BLaER1 treated with 17β-estradiol and CSF1 and Interleukin-3, amounts not matched to agents 10 nM and 100 nM (cell line): ENCODE measurements at regions not wholly inside any gene's neighbourhood (a gene's known extent, or its start where the extent isn't known, plus 50 kb on each side); places are given as distances from the start of the nearest gene placed in this dataset.

Source experiments
- H3K27ac ChIP-seq, 11 experiments: shearing (Covaris generic); formaldehyde crosslinking; 2 replicates each; pipeline ENCODE4 v1.8.1; 2022
- H3K27me3 ChIP-seq, 11 experiments: shearing (Covaris generic); formaldehyde crosslinking; 2 replicates each; pipeline ENCODE4 v1.8.1; 2022
- H3K36me3 ChIP-seq, 11 experiments: shearing (Covaris generic); formaldehyde crosslinking; 2 replicates each; pipeline ENCODE4 v1.8.1; 2022
- H3K4me1 ChIP-seq, 10 experiments: shearing (Covaris generic); formaldehyde crosslinking; 2 replicates each; pipeline ENCODE4 v1.8.1; 2022
- H3K4me2 ChIP-seq, 11 experiments: shearing (Covaris generic); formaldehyde crosslinking; 2 replicates each; pipeline ENCODE4 v1.8.1; 2022
- H3K4me3 ChIP-seq, 10 experiments: shearing (Covaris generic); formaldehyde crosslinking; 2 replicates each; pipeline ENCODE4 v1.8.1; 2022
- H3K9ac ChIP-seq, 11 experiments: shearing (Covaris generic); formaldehyde crosslinking; 2 replicates each; pipeline ENCODE4 v1.8.1; 2022
- H3K9me3 ChIP-seq, 11 experiments: shearing (Covaris generic); formaldehyde crosslinking; replicated peaks in 1 of 11; 2 replicates each; pipeline ENCODE4 v1.8.1; 2022
- H4K20me1 ChIP-seq, 11 experiments: shearing (Covaris generic); formaldehyde crosslinking; 2 replicates each; pipeline ENCODE4 v1.8.1; 2022
- Cebpa-rat ChIP-seq, 11 experiments: shearing (Covaris generic); IDR thresholded peaks; 2 replicates each; pipeline ENCODE4 v1.8.1; 2022

DNA sequence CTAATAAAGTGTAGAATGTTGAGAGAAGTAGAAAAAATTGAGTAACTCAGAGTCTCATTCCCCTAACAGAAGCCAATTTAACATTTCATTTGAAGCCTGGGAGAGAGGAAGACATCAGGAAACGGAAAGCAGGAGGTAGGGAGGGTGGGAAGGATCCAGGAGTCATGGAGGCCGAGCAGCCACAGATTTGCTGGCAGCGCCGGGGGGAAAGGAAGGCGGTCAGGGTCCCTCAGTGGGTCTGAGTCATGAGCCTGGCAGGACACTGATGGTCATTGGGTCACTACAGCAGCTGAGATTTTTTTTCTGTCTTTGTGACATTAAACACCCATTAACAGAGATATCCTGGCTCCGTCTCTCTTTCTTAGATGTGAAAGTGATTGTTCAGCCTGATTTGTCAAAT is 248.1 kb downstream of the EFNB2 start:
- TF ChIP-seq Cebpa-rat (IDR thresholded peaks at IDR 0.05): no peak
- Histone ChIP-seq H3K27me3 (no peaks in the 10 kb centered on the region), H3K9me3 (peaks cover 0 to 38% (median 30%) of the 10 kb centered on the region in 11 experiments; a peak in 18 of 22 replicates), H3K36me3 (no peaks in the 10 kb centered on the region), H3K27ac (peak overlapping the region in 3 of 11 experiments; percentile 20 to 89 (median 26); a peak in 1 of 22 replicates), H3K4me3 (no peak overlapping the region), H3K4me2 (peak overlapping the region in 8 of 11 experiments; percentile 13 to 89 (median 38); a peak in 11 of 22 replicates), H3K4me1 (peaks cover 0 to 52% (median 39%) of the 10 kb centered on the region in 10 experiments; a peak in 16 of 20 replicates), H4K20me1 (no peaks in the 10 kb centered on the region), H3K9ac (no peak overlapping the region)

DNA sequence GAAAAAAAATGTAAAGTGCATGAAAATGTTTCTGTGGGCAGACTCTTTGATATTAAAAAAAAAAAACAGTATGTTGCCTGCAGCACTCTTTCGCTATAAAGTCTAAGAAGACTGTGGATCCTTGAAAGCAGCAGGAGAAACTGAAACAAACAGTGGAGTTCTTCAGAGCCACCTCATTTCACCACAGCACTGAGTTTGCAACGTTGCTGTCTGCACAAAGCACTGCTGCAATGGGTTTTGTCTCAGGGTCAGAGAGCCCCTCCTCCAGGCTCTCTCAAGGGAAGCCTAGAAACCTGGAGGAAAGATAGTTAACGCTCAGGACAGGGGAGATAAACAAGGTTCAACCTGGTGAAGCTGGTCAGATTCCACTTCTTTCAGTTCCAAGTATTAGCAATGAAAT is 248.7 kb downstream of the EFNB2 start:
- H3K4me1 ChIP-seq: peaks cover 0 to 52% (median 39%) of the 10 kb centered on the region in 10 experiments; a peak in 16 of 20 replicates
- 0 out of 22 replicates have a peak overlapping the region, but pooled peaks of 1 of the 11 experiments have one; percentile 21 for H3K9ac ChIP-seq
- TF ChIP-seq Cebpa-rat (IDR thresholded peaks at IDR 0.05): no peak
- no peaks in the 10 kb centered on the region for H3K27me3 ChIP-seq
- H4K20me1 ChIP-seq: no peaks in the 10 kb centered on the region
- peak overlapping the region in 3 of 11 experiments; percentile 38 to 89 (median 43); a peak in 2 of 22 replicates for H3K27ac ChIP-seq
- H3K4me3 ChIP-seq: no peak overlapping the region
- H3K36me3 ChIP-seq: no peaks in the 10 kb centered on the region
- peak overlapping the region in 9 of 11 experiments; percentile 13 to 89 (median 32); a peak in 15 of 22 replicates for H3K4me2 ChIP-seq
- H3K9me3 ChIP-seq: peaks cover 0 to 43% (median 35%) of the 10 kb centered on the region in 11 experiments; a peak in 18 of 22 replicates

DNA sequence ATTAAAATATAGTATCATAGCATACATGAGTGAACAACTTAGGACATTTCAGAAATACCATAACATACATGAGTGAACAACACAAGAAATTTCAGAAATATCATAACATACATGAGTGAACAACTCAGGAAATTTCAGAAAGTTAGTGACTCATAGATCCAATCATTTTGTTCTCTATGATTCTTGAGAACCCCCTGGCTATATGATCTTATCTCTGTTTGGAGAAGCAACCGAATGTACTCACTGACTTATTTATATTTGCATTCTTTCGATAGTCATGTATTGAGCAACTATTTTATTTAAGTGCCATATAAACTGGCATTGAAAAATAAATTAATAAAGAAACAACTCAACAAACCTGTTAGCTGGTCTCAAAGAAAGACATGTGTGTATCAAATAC is 251.1 kb downstream of the EFNB2 start:
- Histone ChIP-seq H3K27me3 (no peaks in the 10 kb centered on the region), H3K9ac (peak overlapping the region in 3 of 11 experiments; percentile 48 to 73 (median 70); a peak in 6 of 22 replicates), H3K4me2 (peak overlapping the region in 8 of 11 experiments; percentile 31 to 89 (median 68); a peak in 17 of 22 replicates), H3K9me3 (peaks cover 0 to 43% (median 30%) of the 10 kb centered on the region in 11 experiments; a peak in 18 of 22 replicates), H3K4me3 (no peak overlapping the region), H3K27ac (peak overlapping the region in 4 of 11 experiments; percentile 62 to 89 (median 80); a peak in 9 of 22 replicates), H3K4me1 (peaks cover 0 to 46% (median 39%) of the 10 kb centered on the region in 10 experiments; a peak in 16 of 20 replicates), H4K20me1 (no peaks in the 10 kb centered on the region), H3K36me3 (no peaks in the 10 kb centered on the region)
- TF ChIP-seq Cebpa-rat (IDR thresholded peaks at IDR 0.05): no peak

DNA sequence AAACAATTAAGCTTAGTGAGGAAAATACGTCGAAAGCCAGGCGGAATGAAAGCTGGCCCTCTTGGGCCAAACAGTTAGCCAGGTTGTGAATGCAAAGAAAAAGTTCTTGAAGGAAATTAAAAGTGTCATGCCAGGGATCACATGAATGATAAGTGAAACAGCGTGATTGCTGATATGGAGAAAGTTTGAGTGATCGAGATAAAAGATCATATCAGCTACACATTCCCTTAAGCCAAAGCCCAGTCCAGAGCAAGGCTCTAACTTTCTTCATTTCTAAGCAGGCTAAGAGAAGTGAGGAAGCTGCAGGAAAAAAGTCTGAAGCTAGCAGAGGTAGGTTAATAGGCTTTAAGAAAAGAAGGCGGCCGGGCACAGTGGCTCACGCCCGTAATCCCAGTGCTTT is 254.0 kb downstream of the EFNB2 start:
- H3K4me1 ChIP-seq: peaks cover 0 to 48% (median 29%) of the 10 kb centered on the region in 10 experiments; a peak in 16 of 20 replicates
- H3K27me3 ChIP-seq: no peaks in the 10 kb centered on the region
- no peaks in the 10 kb centered on the region for H3K36me3 ChIP-seq
- no peaks in the 10 kb centered on the region for H4K20me1 ChIP-seq
- H3K4me3 ChIP-seq: no peak overlapping the region
- TF ChIP-seq Cebpa-rat (IDR thresholded peaks at IDR 0.05): no peak
- no peak overlapping the region for H3K27ac ChIP-seq
- H3K9me3 ChIP-seq: peaks cover 0 to 29% (median 20%) of the 10 kb centered on the region in 11 experiments; a peak in 18 of 22 replicates
- H3K9ac ChIP-seq: no peak overlapping the region
- no peak overlapping the region for H3K4me2 ChIP-seq

DNA sequence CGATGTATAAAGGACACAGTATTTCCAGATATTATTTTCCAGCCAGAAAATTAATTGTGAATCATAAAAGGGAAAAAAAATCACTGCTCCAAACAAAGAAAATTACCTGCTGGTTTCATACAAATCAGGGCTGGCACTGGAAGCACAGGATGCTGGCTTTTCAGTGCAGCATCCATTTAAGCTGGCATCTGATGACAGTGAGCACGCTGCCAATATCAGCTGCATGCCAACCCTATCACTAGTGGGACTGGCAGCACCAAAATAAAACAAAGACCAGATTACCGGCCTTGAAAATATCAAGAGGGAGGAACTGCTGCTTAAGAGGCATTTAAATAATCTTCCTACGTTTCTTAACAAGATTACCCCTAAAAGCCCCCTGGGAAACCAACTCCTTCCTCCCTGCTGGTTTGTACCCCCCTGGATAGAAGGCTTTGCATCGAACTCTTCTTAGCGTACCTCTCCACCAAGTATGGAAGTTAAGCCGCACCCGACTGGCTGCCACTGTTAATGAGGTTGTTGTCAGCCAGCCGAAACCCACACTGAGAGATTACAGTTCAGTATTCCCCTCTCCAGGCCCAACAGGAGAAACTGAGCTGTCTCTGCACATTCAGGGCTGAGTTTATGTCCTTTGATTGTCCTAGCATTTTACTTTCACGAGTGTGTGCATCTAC is 257.8 kb downstream of the EFNB2 start:
- H3K4me2 ChIP-seq: peak overlapping the region in 7 of 11 experiments; percentile 5 to 65 (median 36); a peak in 14 of 22 replicates
- H3K9ac ChIP-seq: no peak overlapping the region
- H3K36me3 ChIP-seq: no peaks in the 10 kb centered on the region
- no peak overlapping the region for H3K27ac ChIP-seq
- H3K27me3 ChIP-seq: no peaks in the 10 kb centered on the region
- TF ChIP-seq Cebpa-rat (IDR thresholded peaks at IDR 0.05): no peak
- no peaks in the 10 kb centered on the region for H4K20me1 ChIP-seq
- peaks cover 0 to 17% (median 0%) of the 10 kb centered on the region in 10 experiments; a peak in 9 of 20 replicates for H3K4me1 ChIP-seq
- H3K4me3 ChIP-seq: no peak overlapping the region
- peaks cover 0 to 21% (median 13%) of the 10 kb centered on the region in 11 experiments; a peak in 18 of 22 replicates for H3K9me3 ChIP-seq

DNA sequence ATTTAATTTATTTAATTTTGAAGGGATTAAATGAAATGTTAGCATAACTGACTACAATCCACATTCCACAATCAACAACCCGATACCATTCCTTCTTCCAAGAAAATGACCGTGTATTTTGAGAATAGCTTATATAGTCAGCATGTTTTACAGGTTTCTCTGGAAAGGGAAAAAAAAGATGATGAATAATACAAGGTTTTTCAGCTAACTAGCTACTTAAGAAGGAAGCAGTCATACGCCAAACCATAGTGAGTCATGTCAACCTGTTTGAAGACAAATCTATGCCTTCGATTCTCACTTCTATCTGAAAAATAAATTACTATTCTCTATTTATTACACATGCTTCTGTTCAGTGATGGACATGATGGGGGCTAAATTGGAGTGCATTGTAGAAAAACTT is 258.6 kb downstream of the EFNB2 start:
- Histone ChIP-seq H3K27ac (no peak overlapping the region), H3K9ac (no peak overlapping the region), H3K4me1 (peaks cover 0 to 17% (median 0%) of the 10 kb centered on the region in 10 experiments; a peak in 9 of 20 replicates), H3K4me2 (no peak overlapping the region), H3K36me3 (no peaks in the 10 kb centered on the region), H3K9me3 (peaks cover 0 to 13% (median 6%) of the 10 kb centered on the region in 11 experiments; a peak in 14 of 22 replicates), H3K27me3 (no peaks in the 10 kb centered on the region), H3K4me3 (no peak overlapping the region), H4K20me1 (no peaks in the 10 kb centered on the region)
- no peak for TF ChIP-seq Cebpa-rat (IDR thresholded peaks at IDR 0.05)

DNA sequence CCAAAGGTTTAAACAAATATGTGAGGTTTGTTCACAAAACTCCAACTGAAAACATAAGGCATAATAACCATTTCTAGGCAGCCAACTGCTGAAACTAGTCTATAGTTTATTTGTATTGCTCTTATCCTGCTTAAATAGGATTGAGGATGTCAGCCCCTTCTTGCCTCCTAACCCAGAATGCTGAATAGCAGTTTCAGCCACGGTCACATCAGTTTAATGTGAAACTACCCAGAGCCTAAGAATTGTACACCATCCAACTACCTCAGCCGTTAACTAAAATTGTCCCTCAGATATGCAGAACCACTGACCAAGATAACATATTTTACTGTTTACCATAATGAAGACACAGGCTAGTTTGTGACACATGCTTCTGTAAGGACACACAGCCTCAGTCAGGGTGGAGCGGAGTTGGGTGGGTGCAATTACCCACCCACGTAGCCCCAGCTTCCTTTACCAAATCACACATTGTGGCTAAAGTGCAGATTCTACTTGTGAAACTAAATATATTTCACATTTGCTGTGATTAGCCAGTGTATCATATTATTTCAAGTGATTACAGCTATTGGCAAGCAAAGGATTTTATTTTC is 259.9 kb downstream of the EFNB2 start:
- no peaks in the 10 kb centered on the region for H3K36me3 ChIP-seq
- TF ChIP-seq Cebpa-rat (IDR thresholded peaks at IDR 0.05): no peak
- no peaks in the 10 kb centered on the region for H4K20me1 ChIP-seq
- no peak overlapping the region for H3K4me3 ChIP-seq
- H3K9ac ChIP-seq: no peak overlapping the region
- H3K27me3 ChIP-seq: no peaks in the 10 kb centered on the region
- peaks cover 0 to 17% (median 0%) of the 10 kb centered on the region in 10 experiments; a peak in 9 of 20 replicates for H3K4me1 ChIP-seq
- H3K4me2 ChIP-seq: no peak overlapping the region; a peak in 1 of 22 replicates
- H3K27ac ChIP-seq: no peak overlapping the region
- H3K9me3 ChIP-seq: peaks cover 0 to 6% (median 0%) of the 10 kb centered on the region in 11 experiments; a peak in 2 of 22 replicates

DNA sequence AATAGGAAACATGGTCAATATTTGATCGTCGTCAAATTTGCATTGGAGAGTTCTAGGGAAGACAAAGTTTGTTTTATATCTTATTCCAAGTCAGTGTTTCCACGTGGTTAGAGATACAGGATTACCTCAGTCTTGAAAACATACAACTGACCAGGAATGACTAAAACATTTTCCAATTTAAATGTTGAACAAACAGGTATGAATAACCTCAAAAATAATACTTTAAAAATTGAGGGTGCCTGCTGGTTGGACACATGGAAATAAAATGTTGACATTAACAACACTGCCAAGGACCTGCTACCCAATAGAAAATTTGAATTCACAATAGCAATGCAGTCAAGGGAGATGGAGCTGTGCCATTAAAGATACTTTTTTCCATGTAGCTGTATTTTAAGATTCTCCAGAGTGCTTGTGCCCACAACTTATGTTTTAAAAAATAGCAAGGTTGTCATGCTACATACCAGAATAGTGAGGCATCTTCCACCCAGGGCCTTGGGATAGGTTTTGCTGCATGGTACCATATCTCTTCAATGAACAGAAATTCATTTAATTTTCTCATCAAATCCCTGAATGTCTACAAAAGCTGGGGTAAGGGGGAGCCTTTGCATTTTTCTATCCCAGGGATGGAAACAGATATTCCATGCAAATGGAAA is 260.8 kb downstream of the EFNB2 start:
- Histone ChIP-seq H3K9ac (no peak overlapping the region), H3K4me2 (no peak overlapping the region), H3K4me1 (peaks cover 0 to 15% (median 0%) of the 10 kb centered on the region in 10 experiments; a peak in 9 of 20 replicates), H3K4me3 (no peak overlapping the region), H4K20me1 (no peaks in the 10 kb centered on the region), H3K36me3 (no peaks in the 10 kb centered on the region), H3K27ac (no peak overlapping the region), H3K9me3 (0 out of 22 replicates have a peak, but pooled peaks cover 0 to 5% (median 0%) of the 10 kb centered on the region in 11 experiments), H3K27me3 (no peaks in the 10 kb centered on the region)
- TF ChIP-seq Cebpa-rat (IDR thresholded peaks at IDR 0.05): no peak
